K562 (cell line): ENCODE measurements at regions not wholly inside any gene's neighbourhood (a gene's known extent, or its start where the extent isn't known, plus 50 kb on each side); places are given as distances from the start of the nearest gene placed in this dataset.

Experiments used
- BHLHE40 ChIP-seq: IDR thresholded peaks from 2 replicates; pipeline ENCODE4 v1.6.1; 2011; ENCODE audit warnings: low read length, improper control_type of control experiment
- ETV6 ChIP-seq, 3 experiments: fragments of 150-350 bp in 1 of 3; sonication (generic) in 1 of 3; formaldehyde crosslinking in 1 of 3; IDR thresholded peaks; 2 replicates each; pipeline versions ENCODE4 v1.6.1 to v1.8.0; 2014 to 2022; ENCODE audit warnings: borderline replicate concordance in 2 of 3, low read depth in 2 of 3, antibody characterized with exemption in 1 of 3, low read length in 1 of 3, mild to moderate bottlenecking in 1 of 3, missing genetic modification reagents in 1 of 3
- MAFF ChIP-seq: IDR thresholded peaks from 2 replicates; pipeline ENCODE4 v1.6.1; 2012; ENCODE audit warnings: low read length, improper control_type of control experiment
- MTA2 ChIP-seq: fragments of 450-650 bp; IDR thresholded peaks from 2 replicates; pipeline ENCODE4 v1.6.1; 2016; ENCODE audit warnings: low read depth
- NBN ChIP-seq: fragments of 450-650 bp; IDR thresholded peaks from 2 replicates; pipeline ENCODE4 v1.6.1; 2016; ENCODE audit warnings: low read depth, mild to moderate bottlenecking
- NCOA6 ChIP-seq: fragments of 450-650 bp; IDR thresholded peaks from 2 replicates; pipeline ENCODE4 v1.6.1; 2017; ENCODE audit warnings: mild to moderate bottlenecking
- NFRKB ChIP-seq: fragments of 450-650 bp; IDR thresholded peaks from 2 replicates; pipeline ENCODE4 v1.6.1; 2016; ENCODE audit warnings: low read depth
- PTBP1 ChIP-seq: fragments of 200-400 bp; formaldehyde crosslinking; IDR thresholded peaks from 2 replicates; pipeline ENCODE4 v1.6.1; 2017; ENCODE audit warnings: low read depth, low read length
- RBM25 ChIP-seq: fragments of 200-400 bp; formaldehyde crosslinking; IDR thresholded peaks from 2 replicates; pipeline ENCODE4 v1.6.1; 2018; ENCODE audit warnings: low read length, low read depth, moderate library complexity; ENCODE audit not compliant: severe bottlenecking
- TARDBP ChIP-seq: fragments of 450-650 bp; IDR thresholded peaks from 2 replicates; pipeline ENCODE4 v1.6.1; 2016
- ZNF347 ChIP-seq: fragments of 450-650 bp; formaldehyde crosslinking; IDR thresholded peaks from 2 replicates; pipeline ENCODE4 v1.4.0; 2020; ENCODE audit warnings: low read depth, mild to moderate bottlenecking, moderate library complexity
- ZNF766 ChIP-seq: fragments of 200-800 bp; sonication (Bioruptor generic); conservative IDR thresholded peaks from 2 replicates; pipeline ENCODE4 v1.6.1; 2016; ENCODE audit warnings: missing genetic modification characterization, missing compliant biosample characterization
- TF ChIP-seq, protein P1 (sequence below), 2 experiments: fragments of 450-650 bp in 1 of 2; sonication (generic) in 1 of 2; formaldehyde crosslinking in 1 of 2; IDR thresholded peaks; 2 replicates each; pipeline versions ENCODE4 v1.7.1 to v1.9.0; 2016 to 2022; ENCODE audit warnings: inconsistent platforms in 1 of 2, mild to moderate bottlenecking in 1 of 2, missing genetic modification reagents in 1 of 2
- TF ChIP-seq, protein P2 (sequence below): fragments of 450-650 bp; formaldehyde crosslinking; IDR thresholded peaks from 2 replicates; pipeline ENCODE4 v1.4.0; 2022; ENCODE audit warnings: missing genetic modification characterization
- TF ChIP-seq, protein P3 (sequence below): fragments of 200-800 bp; sonication (Bioruptor generic); IDR thresholded peaks from 2 replicates; pipeline ENCODE4 v1.6.1; 2017; ENCODE audit warnings: missing genetic modification characterization, missing compliant biosample characterization

DNA sequence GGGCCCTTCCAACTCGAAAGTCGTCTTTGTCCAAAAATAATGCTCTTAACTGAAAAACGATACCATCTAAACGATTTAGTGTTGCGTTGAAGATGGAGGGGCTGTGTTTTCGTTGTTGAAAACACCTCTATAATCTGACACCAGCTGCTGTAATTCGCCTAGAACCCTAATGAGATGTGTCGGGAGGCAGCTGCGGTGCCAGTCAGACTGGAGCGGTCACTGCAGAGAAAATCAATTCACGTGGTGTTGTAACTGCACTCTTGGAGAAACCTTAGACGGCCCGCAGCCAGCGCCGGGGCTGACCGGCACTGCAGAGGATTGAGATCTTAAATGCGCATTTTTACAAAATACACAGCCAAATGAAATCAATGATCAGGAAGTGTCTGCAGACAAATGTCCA is 339.1 kb downstream of the ZNF536 start (continued):
- TF ChIP-seq, protein P1, sequence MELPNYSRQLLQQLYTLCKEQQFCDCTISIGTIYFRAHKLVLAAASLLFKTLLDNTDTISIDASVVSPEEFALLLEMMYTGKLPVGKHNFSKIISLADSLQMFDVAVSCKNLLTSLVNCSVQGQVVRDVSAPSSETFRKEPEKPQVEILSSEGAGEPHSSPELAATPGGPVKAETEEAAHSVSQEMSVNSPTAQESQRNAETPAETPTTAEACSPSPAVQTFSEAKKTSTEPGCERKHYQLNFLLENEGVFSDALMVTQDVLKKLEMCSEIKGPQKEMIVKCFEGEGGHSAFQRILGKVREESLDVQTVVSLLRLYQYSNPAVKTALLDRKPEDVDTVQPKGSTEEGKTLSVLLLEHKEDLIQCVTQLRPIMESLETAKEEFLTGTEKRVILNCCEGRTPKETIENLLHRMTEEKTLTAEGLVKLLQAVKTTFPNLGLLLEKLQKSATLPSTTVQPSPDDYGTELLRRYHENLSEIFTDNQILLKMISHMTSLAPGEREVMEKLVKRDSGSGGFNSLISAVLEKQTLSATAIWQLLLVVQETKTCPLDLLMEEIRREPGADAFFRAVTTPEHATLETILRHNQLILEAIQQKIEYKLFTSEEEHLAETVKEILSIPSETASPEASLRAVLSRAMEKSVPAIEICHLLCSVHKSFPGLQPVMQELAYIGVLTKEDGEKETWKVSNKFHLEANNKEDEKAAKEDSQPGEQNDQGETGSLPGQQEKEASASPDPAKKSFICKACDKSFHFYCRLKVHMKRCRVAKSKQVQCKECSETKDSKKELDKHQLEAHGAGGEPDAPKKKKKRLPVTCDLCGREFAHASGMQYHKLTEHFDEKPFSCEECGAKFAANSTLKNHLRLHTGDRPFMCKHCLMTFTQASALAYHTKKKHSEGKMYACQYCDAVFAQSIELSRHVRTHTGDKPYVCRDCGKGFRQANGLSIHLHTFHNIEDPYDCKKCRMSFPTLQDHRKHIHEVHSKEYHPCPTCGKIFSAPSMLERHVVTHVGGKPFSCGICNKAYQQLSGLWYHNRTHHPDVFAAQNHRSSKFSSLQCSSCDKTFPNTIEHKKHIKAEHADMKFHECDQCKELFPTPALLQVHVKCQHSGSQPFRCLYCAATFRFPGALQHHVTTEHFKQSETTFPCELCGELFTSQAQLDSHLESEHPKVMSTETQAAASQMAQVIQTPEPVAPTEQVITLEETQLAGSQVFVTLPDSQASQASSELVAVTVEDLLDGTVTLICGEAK (IDR thresholded peaks at IDR 0.05): no peak
- TF ChIP-seq, protein P1 (CRISPR knock-in tag; IDR thresholded peaks at IDR 0.05): no peak
- TF ChIP-seq BHLHE40: no peak
- no peak for TF ChIP-seq PTBP1
- TF ChIP-seq, protein P2, sequence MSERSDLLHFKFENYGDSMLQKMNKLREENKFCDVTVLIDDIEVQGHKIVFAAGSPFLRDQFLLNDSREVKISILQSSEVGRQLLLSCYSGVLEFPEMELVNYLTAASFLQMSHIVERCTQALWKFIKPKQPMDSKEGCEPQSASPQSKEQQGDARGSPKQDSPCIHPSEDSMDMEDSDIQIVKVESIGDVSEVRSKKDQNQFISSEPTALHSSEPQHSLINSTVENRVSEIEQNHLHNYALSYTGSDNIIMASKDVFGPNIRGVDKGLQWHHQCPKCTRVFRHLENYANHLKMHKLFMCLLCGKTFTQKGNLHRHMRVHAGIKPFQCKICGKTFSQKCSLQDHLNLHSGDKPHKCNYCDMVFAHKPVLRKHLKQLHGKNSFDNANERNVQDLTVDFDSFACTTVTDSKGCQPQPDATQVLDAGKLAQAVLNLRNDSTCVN (CRISPR knock-in tag): no peak
- no peak for TF ChIP-seq ETV6 (IDR thresholded peaks at IDR 0.05; ENCODE audit: borderline replicate concordance in 1 of 2, low read depth in 2 of 2, low read length in 1 of 2)
- no peak for TF ChIP-seq ETV6 (CRISPR knock-in tag; IDR thresholded peaks at IDR 0.05; ENCODE audit: borderline replicate concordance)
- TF ChIP-seq TARDBP: no peak
- TF ChIP-seq NFRKB: no peak
- TF ChIP-seq NBN: no peak
- no peak for TF ChIP-seq ZNF347 (CRISPR knock-in tag)
- TF ChIP-seq, protein P3, sequence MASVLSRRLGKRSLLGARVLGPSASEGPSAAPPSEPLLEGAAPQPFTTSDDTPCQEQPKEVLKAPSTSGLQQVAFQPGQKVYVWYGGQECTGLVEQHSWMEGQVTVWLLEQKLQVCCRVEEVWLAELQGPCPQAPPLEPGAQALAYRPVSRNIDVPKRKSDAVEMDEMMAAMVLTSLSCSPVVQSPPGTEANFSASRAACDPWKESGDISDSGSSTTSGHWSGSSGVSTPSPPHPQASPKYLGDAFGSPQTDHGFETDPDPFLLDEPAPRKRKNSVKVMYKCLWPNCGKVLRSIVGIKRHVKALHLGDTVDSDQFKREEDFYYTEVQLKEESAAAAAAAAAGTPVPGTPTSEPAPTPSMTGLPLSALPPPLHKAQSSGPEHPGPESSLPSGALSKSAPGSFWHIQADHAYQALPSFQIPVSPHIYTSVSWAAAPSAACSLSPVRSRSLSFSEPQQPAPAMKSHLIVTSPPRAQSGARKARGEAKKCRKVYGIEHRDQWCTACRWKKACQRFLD (CRISPR knock-in tag): no peak
- TF ChIP-seq ZNF766 (CRISPR knock-in tag): no peak
- TF ChIP-seq RBM25: no peak
- TF ChIP-seq MTA2: no peak
- TF ChIP-seq NCOA6: no peak
- TF ChIP-seq MAFF: no peak
